Fibroblast of lung (primary cell): ENCODE measurements at regions not wholly inside any gene's neighbourhood (a gene's known extent, or its start where the extent isn't known, plus 50 kb on each side); places are given as distances from the start of the nearest gene placed in this dataset.

ENCODE experiments used
- DNase-seq, 2 donors: peaks; one replicate each; pipeline versions ENCODE4 v3.0.0 to v3.0.0-alpha.2; 2010; ENCODE audit warnings: low read depth in 2 of 2
- H2AFZ ChIP-seq: 2 replicates; pipeline ENCODE4 v1.5.1; 2012; ENCODE audit warnings: low read length, control low read depth, inconsistent platforms
- H3K27ac ChIP-seq: 2 replicates; pipeline ENCODE4 v1.5.1; 2011; ENCODE audit warnings: low read length, control low read depth; ENCODE audit not compliant: insufficient read depth
- H3K27me3 ChIP-seq: 2 replicates; pipeline ENCODE4 v1.5.1; 2011; ENCODE audit warnings: mild to moderate bottlenecking, low read length; ENCODE audit not compliant: control insufficient read depth, insufficient read depth
- H3K36me3 ChIP-seq: 2 replicates; pipeline ENCODE4 v1.5.1; 2011; ENCODE audit warnings: low read length; ENCODE audit not compliant: control insufficient read depth, insufficient read depth
- H3K4me1 ChIP-seq: 2 replicates; pipeline ENCODE4 v1.5.1; 2011; ENCODE audit warnings: low read length; ENCODE audit not compliant: control insufficient read depth, insufficient read depth; ENCODE audit errors: extremely low read depth
- H3K4me2 ChIP-seq: 2 replicates; pipeline ENCODE4 v1.5.1; 2011; ENCODE audit warnings: low read length, control low read depth; ENCODE audit not compliant: insufficient read depth; ENCODE audit errors: extremely low read depth
- H3K4me3 ChIP-seq, 4 experiments: fragments of 200-600 bp in 1 of 4; sonication (generic) in 1 of 4; replicated peaks in 1 of 4; 2 replicates each; pipeline ENCODE4 v1.5.1; 2011 to 2016; ENCODE audit warnings: low read length in 4 of 4, low read depth in 3 of 4, mild to moderate bottlenecking in 3 of 4, control low read depth in 2 of 4, inconsistent platforms in 1 of 4, mixed read lengths in 1 of 4; ENCODE audit not compliant: insufficient read depth in 1 of 4; ENCODE audit errors: control extremely low read depth in 1 of 4
- H3K79me2 ChIP-seq: 2 replicates; pipeline ENCODE4 v1.5.1; 2012; ENCODE audit warnings: mild to moderate bottlenecking, low read length, inconsistent platforms; ENCODE audit not compliant: control insufficient read depth, insufficient read depth
- H3K9ac ChIP-seq: 2 replicates; pipeline ENCODE4 v1.5.1; 2011; ENCODE audit warnings: mild to moderate bottlenecking, low read length, control low read depth; ENCODE audit not compliant: insufficient read depth
- H3K9me3 ChIP-seq: 2 replicates; pipeline ENCODE4 v1.5.1; 2012; ENCODE audit warnings: low read depth, low read length; ENCODE audit not compliant: control insufficient read depth, insufficient read depth
- H4K20me1 ChIP-seq: 2 replicates; pipeline ENCODE4 v1.5.1; 2011; ENCODE audit warnings: low read length; ENCODE audit not compliant: control insufficient read depth, insufficient read depth; ENCODE audit errors: extremely low read depth
- EZH2 ChIP-seq: IDR thresholded peaks from 2 replicates; pipeline ENCODE4 v1.5.1; 2012; ENCODE audit warnings: low read length, control low read depth, mild to moderate bottlenecking; ENCODE audit errors: missing control alignments
- TF ChIP-seq, protein P1 (sequence below), 2 donors: IDR thresholded peaks in 1 of 2; conservative IDR thresholded peaks in 1 of 2; 1 replicate in 1 of 2; 2 replicates in 1 of 2; pipeline ENCODE4 v1.5.1; 2011 to 2012; ENCODE audit warnings: low read length in 2 of 2, control low read depth in 1 of 2, inconsistent platforms in 1 of 2, low read depth in 1 of 2, mild to moderate bottlenecking in 1 of 2

GRCh38 chr17:79137789-79138165, 63.2 kb downstream of the ENGASE start:
- Histone ChIP-seq H3K9ac (no peak overlapping the region), H2AFZ (no peak overlapping the region), H4K20me1 (no peaks in the 10 kb centered on the region), H3K4me3 (no peak overlapping the region), H3K4me1 (no peaks in the 10 kb centered on the region), H3K4me2 (no peak overlapping the region), H3K36me3 (no peaks in the 10 kb centered on the region), H3K27ac (no peak overlapping the region), H3K27me3 (peaks cover 3% of the 10 kb centered on the region), H3K9me3 (no peaks in the 10 kb centered on the region), H3K79me2 (no peaks in the 10 kb centered on the region)
- DNase-seq, result no peak
- TF ChIP-seq, protein P1, sequence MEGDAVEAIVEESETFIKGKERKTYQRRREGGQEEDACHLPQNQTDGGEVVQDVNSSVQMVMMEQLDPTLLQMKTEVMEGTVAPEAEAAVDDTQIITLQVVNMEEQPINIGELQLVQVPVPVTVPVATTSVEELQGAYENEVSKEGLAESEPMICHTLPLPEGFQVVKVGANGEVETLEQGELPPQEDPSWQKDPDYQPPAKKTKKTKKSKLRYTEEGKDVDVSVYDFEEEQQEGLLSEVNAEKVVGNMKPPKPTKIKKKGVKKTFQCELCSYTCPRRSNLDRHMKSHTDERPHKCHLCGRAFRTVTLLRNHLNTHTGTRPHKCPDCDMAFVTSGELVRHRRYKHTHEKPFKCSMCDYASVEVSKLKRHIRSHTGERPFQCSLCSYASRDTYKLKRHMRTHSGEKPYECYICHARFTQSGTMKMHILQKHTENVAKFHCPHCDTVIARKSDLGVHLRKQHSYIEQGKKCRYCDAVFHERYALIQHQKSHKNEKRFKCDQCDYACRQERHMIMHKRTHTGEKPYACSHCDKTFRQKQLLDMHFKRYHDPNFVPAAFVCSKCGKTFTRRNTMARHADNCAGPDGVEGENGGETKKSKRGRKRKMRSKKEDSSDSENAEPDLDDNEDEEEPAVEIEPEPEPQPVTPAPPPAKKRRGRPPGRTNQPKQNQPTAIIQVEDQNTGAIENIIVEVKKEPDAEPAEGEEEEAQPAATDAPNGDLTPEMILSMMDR (conservative IDR thresholded peaks at IDR 0.05 in 1 of 2, IDR thresholded peaks at IDR 0.05 in 1 of 2; ENCODE audit: low read depth in 1 of 2, low read length in 2 of 2), result no peak
- TF ChIP-seq EZH2, result no peak

DNA sequence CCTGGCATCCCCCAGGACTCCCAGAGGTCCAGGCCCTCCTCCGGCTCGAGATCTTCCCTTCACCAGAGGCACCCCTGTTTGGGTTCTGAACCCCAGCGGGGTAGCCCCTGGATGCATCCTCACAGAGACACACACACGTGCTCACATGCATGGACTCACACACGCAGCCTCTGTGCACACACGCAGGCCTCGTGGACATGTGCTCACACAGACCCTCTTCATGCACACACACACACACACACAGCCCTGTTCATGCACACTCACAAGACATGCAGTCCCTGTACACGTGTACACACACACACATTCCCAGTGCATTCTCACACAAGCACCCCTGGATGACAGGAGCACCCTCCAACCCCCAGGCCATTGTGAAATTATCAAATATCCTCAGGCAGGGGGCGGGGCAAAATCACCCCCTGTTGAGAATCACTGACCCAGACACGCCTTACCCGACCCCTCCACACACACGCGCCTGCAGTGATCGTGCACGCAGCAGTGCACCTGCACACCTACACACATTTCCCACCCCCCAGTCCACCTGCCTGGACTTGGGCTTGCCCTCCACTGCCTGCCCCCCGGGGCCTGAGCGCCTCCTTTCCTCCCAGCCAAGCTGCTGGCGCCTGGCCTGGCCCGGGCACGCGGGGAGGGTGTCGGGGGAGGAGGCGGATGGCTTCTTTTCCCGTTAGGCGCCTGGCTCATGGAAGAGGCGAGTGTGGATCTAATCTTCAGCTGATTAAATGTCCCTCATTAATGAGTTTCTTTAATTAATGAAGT, 62.6 kb downstream of the ENGASE start:
- DNase-seq, result no peak
- Histone ChIP-seq H3K4me3 (no peak overlapping the region), H2AFZ (no peak overlapping the region)

GRCh38 chr17:79136596-79136995, 62.0 kb downstream of the ENGASE start:
- Histone ChIP-seq H3K4me1 (no peaks in the 10 kb centered on the region), H3K27ac (no peak overlapping the region), H2AFZ (no peak overlapping the region), H3K9ac (no peak overlapping the region), H3K4me3 (no peak overlapping the region), H3K4me2 (no peak overlapping the region), H3K27me3 (peaks cover 3% of the 10 kb centered on the region), H3K36me3 (no peaks in the 10 kb centered on the region), H3K79me2 (no peaks in the 10 kb centered on the region), H4K20me1 (no peaks in the 10 kb centered on the region), H3K9me3 (no peaks in the 10 kb centered on the region)
- TF ChIP-seq, protein P1 (conservative IDR thresholded peaks at IDR 0.05 in 1 of 2, IDR thresholded peaks at IDR 0.05 in 1 of 2; ENCODE audit: low read depth in 1 of 2, low read length in 2 of 2), result no peak
- TF ChIP-seq EZH2, result no peak
- no peak for DNase-seq

More for the DNA sequence above, 62.6 kb downstream of the ENGASE start:
- H3K4me2 ChIP-seq, result no peak overlapping the region
- H4K20me1 ChIP-seq, result no peaks in the 10 kb centered on the region
- peaks cover 3% of the 10 kb centered on the region for H3K27me3 ChIP-seq
- no peaks in the 10 kb centered on the region for H3K9me3 ChIP-seq
- no peaks in the 10 kb centered on the region for H3K79me2 ChIP-seq
- no peak overlapping the region for H3K9ac ChIP-seq
- no peak for TF ChIP-seq EZH2
- H3K36me3 ChIP-seq, result no peaks in the 10 kb centered on the region
- H3K27ac ChIP-seq, result no peak overlapping the region
- no peaks in the 10 kb centered on the region for H3K4me1 ChIP-seq
